Tibial artery (tissue), 4 donors: ENCODE measurements at regions not wholly inside any gene's neighbourhood (a gene's known extent, or its start where the extent isn't known, plus 50 kb on each side); places are given as distances from the start of the nearest gene placed in this dataset.

Experiments
- DNase-seq, 2 donors: peaks; one replicate each; pipeline ENCODE4 v3.0.0-alpha.2; 2019
- H3K27ac ChIP-seq, 2 donors: fragments of 200-600 bp; sonication (generic) in 1 of 2; 1 replicate in 1 of 2; 2 replicates in 1 of 2; pipeline ENCODE4 v1.5.1; 2018 to 2019; ENCODE audit warnings: mild to moderate bottlenecking in 1 of 2
- H3K27me3 ChIP-seq, 2 donors: fragments of 200-600 bp; sonication (generic) in 1 of 2; one replicate each; pipeline versions ENCODE4 v1.5.1 to v1.6.0; 2016 to 2019
- H3K36me3 ChIP-seq, 3 donors: fragments of 200-600 bp; sonication (generic) in 2 of 3; one replicate each; pipeline ENCODE4 v1.5.1; 2016 to 2019; ENCODE audit warnings: mild to moderate bottlenecking in 2 of 3
- H3K4me1 ChIP-seq, 4 donors: fragments of 200-600 bp; sonication (generic) in 2 of 4; 1 replicate in 3 of 4; 2 replicates in 1 of 4; pipeline ENCODE4 v1.5.1; 2016 to 2019
- H3K4me3 ChIP-seq, 2 donors: fragments of 200-600 bp; sonication (generic) in 1 of 2; 1 replicate in 1 of 2; 2 replicates in 1 of 2; pipeline ENCODE4 v1.5.1; 2018 to 2019; ENCODE audit warnings: mild to moderate bottlenecking in 2 of 2
- H3K9me3 ChIP-seq, 3 donors: fragments of 200-600 bp; sonication (generic) in 1 of 3; one replicate each; pipeline ENCODE4 v1.5.1; 2016 to 2019
- CTCF ChIP-seq, 2 experiments: fragments of 200-600 bp in 1 of 2; fragments of 450-650 bp in 1 of 2; IDR thresholded peaks; one replicate each; pipeline ENCODE4 v1.5.1; 2017 to 2019; ENCODE audit warnings: antibody characterized with exemption in 2 of 2, mild to moderate bottlenecking in 1 of 2, moderate library complexity in 1 of 2
- intact Hi-C: fragments of 100-400 bp; cut with DNase I; formaldehyde crosslinking; loops from one replicate; pipeline ENCODE4 v1.15.0; 2023; ENCODE audit warnings: low total_unique reads

GRCh38 chr10:11679946-11680345 lies 62.2 kb upstream of the ECHDC3 start:
- peaks cover 0 to 8% (median 2%) of the 10 kb centered on the region in 4 donors for H3K4me1 ChIP-seq
- no peaks in the 10 kb centered on the region for H3K9me3 ChIP-seq
- H3K36me3 ChIP-seq, result no peaks in the 10 kb centered on the region
- no peak for TF ChIP-seq CTCF (IDR thresholded peaks at IDR 0.05)
- H3K4me3 ChIP-seq, result no peak overlapping the region
- DNase-seq, result no peak
- peaks cover 0 to 11% of the 10 kb centered on the region in 2 donors for H3K27me3 ChIP-seq
- H3K27ac ChIP-seq, result no peak overlapping the region
- intact Hi-C loops, result no loop called here

DNA sequence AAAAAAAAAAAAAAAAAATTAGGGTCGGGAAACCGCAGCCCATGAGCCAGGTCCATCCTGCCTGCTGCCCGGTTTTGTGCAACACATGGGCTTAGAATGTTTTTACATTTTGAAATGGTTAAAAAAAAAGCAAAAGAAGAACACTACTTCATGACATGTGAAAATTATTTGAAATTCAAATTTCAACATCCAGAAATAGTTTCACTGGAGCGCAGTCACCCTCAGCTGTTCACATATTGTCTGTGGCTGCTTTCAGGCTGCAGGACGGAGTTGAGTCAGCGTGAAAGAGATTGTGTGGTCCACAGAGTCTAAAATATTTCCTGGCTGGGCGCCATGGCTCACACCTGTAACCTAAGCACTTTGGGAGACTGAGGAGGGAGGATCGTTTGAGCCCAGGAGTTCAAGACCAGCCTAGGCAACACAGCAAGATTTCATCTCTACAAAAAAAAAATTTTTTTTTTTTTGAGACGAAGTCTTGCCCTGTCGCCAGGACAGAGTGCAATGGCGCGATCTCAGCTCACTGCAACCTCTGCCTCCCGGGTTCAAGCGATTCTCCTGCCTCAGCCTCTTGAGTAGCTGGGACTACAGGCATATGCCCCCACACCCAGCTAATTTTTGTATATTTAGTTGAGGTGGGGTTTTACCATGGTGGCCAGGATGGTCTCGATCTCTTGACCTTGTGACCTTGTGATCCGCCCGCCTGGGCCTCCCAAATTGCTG lies 63.9 kb upstream of the ECHDC3 start:
- intact Hi-C loops, result no loop called here
- no peak for TF ChIP-seq CTCF (IDR thresholded peaks at IDR 0.05)
- DNase-seq, result no peak
- H3K36me3 ChIP-seq, result no peaks in the 10 kb centered on the region
- H3K4me3 ChIP-seq, result no peak overlapping the region
- peaks cover 0 to 11% of the 10 kb centered on the region in 2 donors for H3K27me3 ChIP-seq
- H3K27ac ChIP-seq, result no peak overlapping the region
- no peaks in the 10 kb centered on the region for H3K9me3 ChIP-seq
- H3K4me1 ChIP-seq, result no peaks in the 10 kb centered on the region

DNA sequence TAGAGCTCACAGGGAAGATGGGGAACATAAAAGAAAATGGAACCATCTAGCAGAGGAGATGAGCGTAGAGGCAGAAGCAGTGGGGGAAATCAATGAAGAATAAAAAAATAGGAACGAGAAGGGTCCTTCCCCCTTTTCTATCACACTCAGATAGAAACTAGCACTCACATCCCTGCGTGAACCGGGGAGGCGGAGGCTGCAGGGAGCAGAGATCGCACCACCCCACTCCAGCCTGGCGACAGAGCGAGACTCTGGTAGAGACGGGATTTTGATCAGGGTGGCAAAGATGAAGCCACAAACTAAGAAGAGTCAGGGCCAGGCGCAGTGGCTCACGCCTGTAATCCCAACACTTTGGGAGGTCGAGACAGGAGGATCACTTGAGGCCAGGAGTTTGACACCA lies 64.7 kb upstream of the ECHDC3 start:
- Histone ChIP-seq H3K36me3 (no peaks in the 10 kb centered on the region), H3K4me1 (no peaks in the 10 kb centered on the region), H3K4me3 (no peak overlapping the region), H3K9me3 (no peaks in the 10 kb centered on the region), H3K27me3 (peaks cover 0 to 11% of the 10 kb centered on the region in 2 donors), H3K27ac (no peak overlapping the region)
- no peak for TF ChIP-seq CTCF (IDR thresholded peaks at IDR 0.05)
- DNase-seq, result no peak
- intact Hi-C loops, result no loop called here

GRCh38 chr10:11673346-11674280 lies 62.2 kb upstream of the USP6NL start:
- intact Hi-C loops, result no loop called here
- DNase-seq, result no peak
- no peak overlapping the region for H3K27ac ChIP-seq
- TF ChIP-seq CTCF (IDR thresholded peaks at IDR 0.05), result no peak
- no peaks in the 10 kb centered on the region for H3K4me1 ChIP-seq
- no peaks in the 10 kb centered on the region for H3K36me3 ChIP-seq
- no peaks in the 10 kb centered on the region for H3K9me3 ChIP-seq
- no peak overlapping the region for H3K4me3 ChIP-seq
- peaks cover 0 to 3% of the 10 kb centered on the region in 2 donors for H3K27me3 ChIP-seq

GRCh38 chr10:11672836-11673235 lies 61.4 kb upstream of the USP6NL start:
- Histone ChIP-seq H3K27me3 (peaks cover 0 to 3% of the 10 kb centered on the region in 2 donors), H3K4me1 (no peaks in the 10 kb centered on the region), H3K9me3 (no peaks in the 10 kb centered on the region), H3K36me3 (no peaks in the 10 kb centered on the region), H3K27ac (no peak overlapping the region), H3K4me3 (no peak overlapping the region)
- intact Hi-C loops, result no loop called here
- TF ChIP-seq CTCF (IDR thresholded peaks at IDR 0.05), result no peak
- peak in 1 of 2 donors; percentile 7 for DNase-seq
